HG03558 (cell line): ENCODE measurements at regions not wholly inside any gene's neighbourhood (a gene's known extent, or its start where the extent isn't known, plus 50 kb on each side); places are given as distances from the start of the nearest gene placed in this dataset.
"Not testable (repeated sequence)": the region's sequence is repeated elsewhere in the genome, so short reads cannot be mapped to it uniquely, and the experiment has no call there.

Experiments used
- ATAC-seq: cut with Tn5 transposase; IDR thresholded peaks from one replicate; pipeline ENCODE4 v1.9.1; 2021; ENCODE audit warnings: moderate number of reproducible peaks; ENCODE audit not compliant: unreplicated experiment; ENCODE audit errors: extremely low read depth

DNA sequence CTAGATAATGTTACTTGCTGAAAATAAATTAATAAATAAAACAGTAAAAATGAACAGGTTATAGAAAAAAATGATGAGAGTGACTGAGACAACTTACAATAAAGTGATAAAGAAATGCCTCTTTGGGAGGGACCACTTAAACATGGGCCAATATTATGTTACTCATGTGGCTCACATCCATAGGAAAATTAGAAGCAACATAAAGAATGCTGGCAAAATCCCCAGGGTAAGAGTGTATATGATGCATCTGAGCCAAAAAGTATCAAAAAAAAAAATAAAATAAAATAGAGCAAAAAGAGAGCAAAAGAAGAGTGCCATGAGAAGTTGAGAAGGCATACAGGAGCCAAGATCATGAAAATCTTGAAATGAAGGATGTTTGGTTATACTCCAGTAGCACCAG lies 818.0 kb downstream of the LTN1 start:
- ATAC-seq: no peak

DNA sequence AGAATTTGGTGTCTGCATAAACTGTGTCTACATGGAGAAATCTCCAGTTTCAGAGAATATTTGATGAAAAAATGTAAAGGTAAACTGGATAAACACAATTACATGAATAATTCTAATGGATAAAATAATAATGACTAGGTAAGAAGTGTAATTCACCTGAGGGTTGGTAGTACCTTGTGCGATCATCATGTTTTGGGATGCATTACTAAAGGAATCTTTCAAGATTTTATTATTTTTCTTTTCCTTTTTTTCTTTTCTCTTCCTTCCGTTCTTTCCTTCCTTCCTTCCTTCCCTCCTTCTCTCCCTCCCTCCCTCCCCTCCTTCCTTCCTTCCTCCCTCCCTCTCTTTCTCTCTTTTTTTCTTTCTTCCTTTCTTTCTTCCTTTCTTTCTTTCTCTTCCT lies 818.7 kb downstream of the LTN1 start:
- ATAC-seq: no peak

DNA sequence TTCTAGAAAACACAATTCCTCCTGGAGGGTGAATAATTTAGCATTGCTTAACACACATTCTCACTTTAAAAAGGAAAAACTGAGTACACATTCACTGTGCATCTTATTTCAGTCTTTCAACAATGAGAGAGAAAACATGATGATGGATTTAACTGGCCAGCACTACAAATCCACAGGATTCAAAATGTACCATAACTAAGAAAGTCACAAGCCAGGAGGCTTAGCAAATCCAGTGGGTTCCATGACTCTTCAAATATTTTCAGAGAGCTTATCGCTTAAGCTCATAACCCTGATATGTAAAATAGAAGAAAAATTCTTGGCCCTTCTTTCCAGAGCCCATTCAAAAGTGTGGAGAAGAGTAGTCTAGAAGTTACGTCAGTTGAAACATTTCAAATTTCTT lies 820.3 kb downstream of the LTN1 start:
- no peak for ATAC-seq

DNA sequence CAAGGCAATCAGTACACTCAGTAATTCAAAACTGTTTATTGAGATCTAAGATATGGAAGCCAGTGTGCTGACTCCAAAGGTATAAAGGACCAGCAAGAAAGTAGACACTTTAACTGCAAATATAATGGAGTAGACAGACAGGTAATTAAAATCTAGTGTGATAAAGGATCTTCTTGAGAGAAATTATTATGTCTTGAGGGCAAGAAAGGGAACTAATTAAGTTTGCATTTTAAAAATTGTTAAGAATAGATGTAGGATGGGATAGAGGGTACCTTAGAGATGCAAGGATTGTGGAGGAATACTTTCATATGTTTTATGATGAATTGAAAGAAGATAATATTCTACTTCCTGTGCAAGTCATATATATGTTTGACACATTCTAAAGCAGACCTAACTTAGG lies 825.3 kb downstream of the LTN1 start:
- no peak for ATAC-seq

DNA sequence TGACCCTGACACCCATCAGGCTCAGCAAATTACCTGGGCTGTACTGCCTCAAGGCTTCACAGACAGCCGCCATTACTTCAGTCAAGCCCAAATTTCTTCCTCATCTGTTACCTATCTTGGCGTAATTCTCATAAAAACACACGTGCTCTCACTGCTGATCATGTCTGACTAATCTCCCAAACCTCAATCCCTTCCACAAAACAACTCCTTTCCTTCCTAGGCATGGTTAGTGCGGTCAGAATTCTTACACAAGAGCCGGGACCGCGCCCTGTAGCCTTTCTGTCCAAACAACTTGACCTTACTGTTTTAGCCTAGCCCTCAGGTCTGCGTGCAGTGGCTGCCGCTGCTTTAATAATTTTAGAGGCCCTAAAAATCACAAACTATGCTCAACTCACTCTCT lies 828.2 kb downstream of the LTN1 start:
- ATAC-seq: not testable (repeated sequence)

DNA sequence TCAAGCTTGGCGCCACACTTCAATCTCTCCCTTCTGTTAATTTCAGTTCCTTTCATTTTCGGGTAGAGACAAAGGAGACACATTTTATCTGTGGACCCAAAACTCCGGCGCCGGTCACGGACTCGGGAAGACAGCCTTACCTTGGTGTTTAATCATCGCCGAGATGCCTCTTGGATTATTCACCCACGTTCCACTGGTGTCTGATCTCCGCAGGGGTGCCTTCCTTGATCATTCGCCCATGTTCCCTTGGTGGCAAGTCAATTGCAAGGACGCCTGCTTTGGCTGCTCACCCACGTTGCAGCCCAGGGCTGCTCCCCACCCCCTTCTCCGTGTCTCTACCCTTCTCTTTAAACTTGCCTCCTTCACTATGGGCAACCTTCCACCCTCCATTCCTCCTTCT lies 830.6 kb downstream of the LTN1 start:
- not testable (repeated sequence) for ATAC-seq

DNA sequence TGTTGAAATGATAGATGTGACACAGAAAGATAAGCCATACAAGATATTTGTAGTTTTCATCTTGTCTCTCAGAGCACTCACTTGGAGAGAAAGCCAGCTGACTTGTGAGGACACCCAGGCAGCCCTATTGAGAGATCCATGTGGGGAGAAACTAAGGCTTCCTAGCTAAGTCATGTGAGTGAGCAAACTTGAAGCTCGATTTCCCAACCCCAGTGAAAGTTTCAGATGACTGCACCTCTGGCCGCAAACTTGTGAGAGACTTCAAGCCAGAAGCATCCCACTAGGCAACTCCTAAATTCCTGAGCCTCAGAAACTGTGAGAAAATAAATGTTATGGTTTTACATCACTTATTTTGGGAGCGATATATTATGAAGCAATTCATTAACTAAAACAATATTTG lies 832.3 kb downstream of the LTN1 start:
- no peak for ATAC-seq

DNA sequence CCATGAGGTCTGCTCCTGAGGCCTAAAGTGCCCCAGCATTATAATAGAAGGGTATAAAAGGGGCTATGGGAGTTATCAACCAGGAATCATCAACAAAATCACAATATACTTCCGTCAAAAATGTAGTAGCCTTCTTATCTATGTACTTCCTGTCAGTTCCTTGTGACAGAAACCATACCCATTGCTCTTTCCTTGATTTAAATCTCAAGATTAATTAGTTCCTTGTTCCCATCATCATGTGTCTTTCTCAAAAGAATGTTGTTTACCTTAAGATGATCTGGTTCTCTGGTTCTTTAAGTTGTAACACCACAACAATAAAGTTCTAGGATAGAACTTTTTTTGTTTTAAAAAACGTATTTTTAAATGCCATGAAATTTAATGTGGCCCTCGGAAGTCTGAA lies 833.3 kb downstream of the LTN1 start:
- no peak for ATAC-seq

DNA sequence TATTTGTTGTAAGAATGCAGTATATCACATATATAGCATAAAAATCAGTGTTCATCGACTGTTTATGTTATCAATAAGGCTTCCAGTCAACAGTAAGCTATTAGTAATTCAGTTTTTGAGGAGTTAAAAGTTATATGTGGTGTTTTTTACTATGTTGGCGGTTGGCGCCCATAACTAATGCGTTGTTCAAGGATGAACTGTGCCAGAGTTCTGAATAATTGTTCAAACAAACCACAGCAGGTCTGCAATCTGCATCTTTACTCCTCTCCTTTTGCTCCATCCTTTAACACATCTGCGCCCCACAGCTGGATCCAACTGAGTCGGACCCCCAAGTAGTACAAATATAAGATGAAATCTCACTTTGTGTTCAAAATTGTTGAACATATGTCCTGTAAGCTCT lies 836.1 kb downstream of the LTN1 start:
- ATAC-seq: no peak

DNA sequence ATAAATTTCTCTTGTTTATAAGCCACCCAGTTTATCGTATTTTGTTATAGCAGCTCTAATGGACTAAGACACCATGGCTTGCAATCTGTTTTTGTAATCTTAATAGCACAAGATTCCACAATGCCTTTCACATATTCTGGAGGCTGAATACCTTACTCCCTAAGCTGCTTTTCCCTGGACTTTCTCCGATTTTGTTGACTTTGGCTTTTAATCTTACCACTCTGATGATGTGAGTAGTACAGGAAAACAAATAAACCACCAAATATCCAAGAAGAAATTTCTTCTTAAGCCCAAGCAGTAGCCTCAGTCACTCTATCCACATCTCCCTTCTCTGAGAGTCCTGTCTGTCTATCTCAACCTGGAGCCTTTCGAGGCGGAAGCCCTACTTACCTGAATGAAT lies 838.6 kb downstream of the LTN1 start:
- ATAC-seq: no peak

DNA sequence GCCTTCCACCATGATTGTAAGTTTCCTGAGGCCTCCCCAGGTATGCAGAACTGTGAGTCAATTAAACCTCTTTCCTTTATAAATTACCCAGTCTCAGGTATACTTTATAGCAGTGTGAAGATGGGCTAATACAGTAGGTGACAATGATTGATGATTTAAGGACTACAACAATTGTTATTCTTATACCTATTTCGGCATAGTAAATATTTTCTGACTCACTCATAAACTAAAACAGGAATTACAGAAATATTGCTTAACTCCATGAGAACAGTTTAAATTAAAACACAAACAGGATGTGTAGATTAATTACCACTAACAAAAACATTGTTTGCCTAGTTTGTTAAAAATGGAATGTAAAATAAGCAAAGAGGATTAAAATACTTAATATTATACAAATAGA lies 839.9 kb downstream of the LTN1 start:
- ATAC-seq: no peak

DNA sequence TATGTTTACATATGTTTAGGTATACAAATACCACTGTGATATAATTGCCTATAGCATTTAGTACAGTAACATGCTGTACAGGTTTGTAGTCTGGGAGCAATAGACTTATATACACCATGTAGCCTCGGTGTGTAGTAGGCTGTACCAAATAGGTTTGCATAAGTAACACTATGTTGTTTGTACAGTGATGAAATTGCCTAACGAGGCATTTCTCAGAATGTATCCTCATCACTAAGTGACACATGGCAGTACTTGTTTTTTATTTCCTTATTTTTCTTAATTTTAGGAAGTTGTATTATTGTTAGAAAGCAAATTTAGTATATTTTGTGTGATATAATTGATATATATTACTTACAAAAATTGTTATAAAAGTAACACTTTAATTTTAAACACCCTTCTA lies 840.9 kb downstream of the LTN1 start:
- ATAC-seq: no peak

DNA sequence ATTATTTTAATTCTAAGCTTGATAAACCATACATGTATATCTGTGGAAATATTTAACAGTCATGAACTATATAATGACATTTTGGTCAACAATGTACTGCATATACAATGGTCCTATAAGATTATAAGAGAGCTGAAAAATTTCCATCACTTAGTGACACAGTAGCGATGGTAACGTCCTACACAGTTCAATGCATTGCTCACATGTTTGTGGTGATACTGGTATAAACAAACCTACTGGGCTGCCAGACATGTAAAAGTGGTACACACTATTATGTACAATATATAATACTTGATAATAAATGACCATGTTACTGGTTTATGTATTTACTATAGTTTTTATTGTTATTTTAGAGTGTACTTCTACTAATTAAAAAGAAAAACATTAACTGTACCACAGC lies 841.9 kb downstream of the LTN1 start:
- ATAC-seq: no peak

DNA sequence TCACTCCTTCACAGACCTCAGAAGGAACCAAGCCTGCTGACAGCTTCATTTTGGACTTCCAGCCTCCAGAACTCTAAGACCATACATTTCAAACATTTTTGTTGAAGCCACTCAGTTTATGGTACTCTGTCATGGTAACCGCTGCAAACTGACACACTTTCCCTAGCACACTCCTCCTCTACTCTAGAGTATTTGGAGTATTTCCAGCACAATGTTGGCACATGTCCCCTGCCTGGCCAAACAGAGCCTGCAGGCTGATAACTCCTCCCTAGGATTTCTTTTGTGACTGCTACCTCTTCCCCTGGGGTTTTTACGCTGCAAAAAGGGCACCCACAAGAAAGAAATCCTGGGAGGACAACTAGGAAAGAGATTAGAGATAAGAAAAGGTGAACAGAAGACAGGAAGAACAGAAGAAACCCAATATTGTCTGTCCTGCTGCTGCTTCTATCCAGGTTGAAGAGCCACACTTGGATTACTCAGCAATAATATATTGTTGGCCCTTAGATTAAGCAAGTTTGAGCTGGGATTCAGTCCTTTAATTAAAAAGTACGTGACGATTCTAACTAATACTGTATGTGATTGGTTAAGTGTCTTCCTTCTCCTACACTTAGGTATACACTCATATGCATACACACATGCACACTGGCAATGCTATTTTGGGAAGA lies 844.1 kb downstream of the LTN1 start:
- no peak for ATAC-seq

DNA sequence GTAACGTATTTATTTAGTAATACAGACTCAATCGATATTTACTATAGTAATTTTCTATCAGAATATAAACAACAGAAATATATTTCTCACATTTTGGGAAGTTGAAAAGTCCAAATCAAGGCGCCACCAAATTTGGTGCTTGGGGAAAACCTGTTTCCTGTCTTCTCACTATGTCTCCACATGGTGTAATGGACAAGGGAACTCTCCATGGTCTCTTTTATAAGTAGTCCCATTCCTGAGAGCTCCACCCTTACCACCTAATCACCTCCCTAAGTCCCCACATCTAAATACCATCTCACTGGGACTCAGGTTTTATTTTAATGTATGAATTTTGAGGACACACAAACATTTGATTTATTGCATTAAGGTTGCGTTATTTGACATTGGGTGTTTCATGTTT lies 848.0 kb downstream of the LTN1 start:
- ATAC-seq: no peak

DNA sequence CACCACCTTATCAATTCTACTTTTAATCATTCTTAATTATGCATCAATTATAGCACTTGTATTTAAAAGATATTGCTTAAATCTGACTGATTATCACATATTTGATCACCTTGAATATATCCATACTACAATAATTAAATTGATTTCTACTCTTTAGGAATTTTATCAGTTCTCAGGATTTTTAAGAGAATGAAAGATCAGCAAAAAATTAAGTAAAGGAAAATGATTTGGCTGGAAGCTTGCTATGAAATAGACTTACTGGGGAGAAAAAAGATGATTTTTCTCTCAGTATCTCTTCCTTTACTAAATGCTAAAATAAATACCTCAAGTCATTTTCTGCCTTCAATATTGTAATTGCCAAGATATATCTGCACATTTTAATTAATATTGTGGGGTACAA lies 848.6 kb downstream of the LTN1 start:
- ATAC-seq: no peak

DNA sequence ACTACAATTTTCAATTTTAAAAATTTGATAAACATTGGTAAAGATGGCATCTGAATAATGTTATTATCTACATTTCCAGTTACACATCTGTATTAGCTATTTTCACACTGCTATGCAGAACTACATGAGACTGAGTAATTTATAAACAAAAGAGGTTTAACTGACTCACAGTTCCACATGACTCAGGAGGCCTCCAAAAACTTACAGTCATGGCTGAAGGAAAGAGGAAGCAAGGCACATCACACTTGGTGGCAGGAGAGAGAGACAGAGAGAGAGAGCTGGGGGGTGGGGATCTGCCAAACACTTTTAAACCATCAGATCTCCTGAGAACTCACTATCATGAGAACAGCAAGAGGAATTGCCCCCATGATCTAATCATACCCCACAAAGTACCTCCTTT lies 850.0 kb downstream of the LTN1 start:
- ATAC-seq: no peak

DNA sequence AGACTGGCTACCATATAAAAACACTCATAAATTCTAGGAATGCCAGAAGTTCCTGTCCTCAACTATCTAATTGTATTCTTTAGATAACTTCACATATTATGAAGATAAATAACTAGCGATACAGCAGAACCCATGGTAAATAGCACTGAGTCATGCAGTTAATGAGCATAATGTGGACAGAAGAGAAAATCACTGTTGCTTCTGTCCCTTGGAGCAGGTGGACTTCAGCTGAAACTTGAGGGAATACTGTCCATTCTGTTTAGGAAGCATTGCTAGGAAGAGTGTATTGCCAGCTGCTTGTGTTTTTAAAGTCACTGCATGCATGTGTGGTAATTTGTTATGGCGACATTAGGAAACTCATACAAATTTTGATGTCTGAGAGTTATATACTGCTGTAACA lies 854.4 kb downstream of the LTN1 start:
- ATAC-seq: no peak

DNA sequence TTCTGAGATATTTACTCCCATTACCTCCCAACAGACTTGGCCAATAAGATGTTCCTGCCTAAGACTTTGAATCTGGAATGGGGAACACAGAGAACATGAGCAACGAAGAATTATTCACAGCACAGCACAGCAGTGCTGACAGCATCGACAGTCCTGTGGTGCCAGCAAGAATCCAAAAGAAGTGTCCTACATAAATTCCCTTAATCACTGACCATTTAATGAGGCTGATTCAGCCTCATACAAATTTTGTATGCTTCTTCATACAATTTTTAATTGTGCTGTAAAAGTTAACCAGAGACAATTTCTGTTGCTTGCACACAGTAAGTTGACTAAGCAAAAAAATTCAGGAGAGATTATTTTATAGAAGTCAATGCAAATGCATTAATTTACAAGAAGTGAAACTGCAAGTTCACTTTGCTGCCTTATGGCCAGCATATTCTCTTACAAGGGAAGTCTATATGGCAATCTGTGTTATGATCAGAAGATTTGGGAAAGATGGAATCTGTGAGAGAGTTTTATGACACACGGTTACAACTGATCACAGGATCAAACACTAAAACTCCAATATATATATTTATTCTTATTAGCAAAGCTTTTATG lies 855.9 kb downstream of the LTN1 start:
- ATAC-seq: no peak

DNA sequence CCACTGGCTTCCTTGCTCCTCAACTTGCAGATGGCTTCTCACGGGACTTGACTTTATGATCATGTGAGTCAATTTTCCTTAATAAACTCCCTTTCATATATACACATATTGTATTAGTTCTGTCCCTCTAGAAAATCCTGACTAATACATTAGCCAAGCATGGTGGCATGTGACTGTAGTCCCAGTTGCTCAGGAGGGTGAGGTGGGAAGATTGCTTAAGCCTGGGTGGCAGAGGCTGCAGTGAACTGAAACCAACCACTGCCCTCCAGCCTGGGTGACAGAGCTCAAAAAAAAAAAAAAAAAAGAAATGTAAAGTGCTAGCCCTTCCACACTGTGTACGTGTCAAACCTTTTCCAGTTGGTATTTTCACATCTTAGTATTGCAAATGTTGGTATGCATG lies 857.0 kb downstream of the LTN1 start:
- ATAC-seq: no peak

DNA sequence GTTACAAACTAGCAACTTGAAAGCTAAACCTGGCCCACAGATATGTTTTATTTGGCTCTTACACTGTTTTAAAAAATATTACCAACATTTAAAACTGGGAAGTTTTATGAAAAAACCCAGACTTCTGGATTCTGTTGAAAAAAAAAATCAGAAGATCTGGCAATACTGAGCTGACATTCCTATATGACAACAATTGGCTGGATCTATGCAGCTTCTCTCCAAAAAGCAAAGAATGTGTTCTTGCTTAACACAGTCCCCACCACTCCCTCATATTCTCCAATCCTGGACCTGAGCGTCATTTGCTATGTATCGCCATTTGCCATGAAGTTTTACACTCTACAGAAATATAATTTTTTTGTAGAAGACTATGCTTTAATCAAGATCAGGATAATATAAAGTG lies 859.6 kb downstream of the LTN1 start:
- no peak for ATAC-seq

DNA sequence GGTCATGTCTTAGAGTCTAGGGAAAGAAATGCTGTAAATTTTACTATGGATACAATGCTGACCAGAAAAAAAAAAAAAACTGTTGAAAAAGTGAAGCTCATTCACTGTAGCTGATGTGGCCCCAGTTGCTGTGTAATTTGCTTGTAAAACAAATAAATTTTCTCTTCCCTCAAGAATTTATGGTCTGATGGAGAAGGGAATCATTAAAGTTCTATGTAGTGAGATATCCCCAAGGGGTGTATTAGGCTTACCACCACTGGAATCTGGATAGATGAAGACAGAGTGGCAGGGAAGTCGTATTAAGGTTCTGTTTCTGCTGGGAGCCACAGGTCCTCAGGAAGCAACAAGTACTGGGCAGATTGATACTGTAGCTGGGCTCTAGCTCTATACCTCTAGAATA lies 860.0 kb downstream of the LTN1 start:
- ATAC-seq: no peak
